Psoas muscle (tissue), 7 donors: ENCODE measurements at regions not wholly inside any gene's neighbourhood (a gene's known extent, or its start where the extent isn't known, plus 50 kb on each side); places are given as distances from the start of the nearest gene placed in this dataset.

Experiments
- ATAC-seq, 4 donors: fragments of 200-7000 bp; cut with Tn5 transposase; one replicate each; pipeline ENCODE4 v1.9.1; 2020; ENCODE audit warnings: moderate library complexity in 3 of 4, mild to moderate bottlenecking in 2 of 4
- DNase-seq, 2 donors: peaks; one replicate each; pipeline ENCODE4 v3.0.0-alpha.2; 2020
- H3K27ac ChIP-seq: fragments of 200-600 bp; one replicate; pipeline ENCODE4 v1.8.0; 2022
- H3K27me3 ChIP-seq, 3 donors: fragments of 200-600 bp in 1 of 3; one replicate each; pipeline versions ENCODE4 v1.6.1 to v1.8.0; 2013 to 2022; ENCODE audit warnings: low read length in 2 of 3, mild to moderate bottlenecking in 2 of 3, moderate library complexity in 1 of 3; ENCODE audit not compliant: insufficient read depth in 3 of 3
- H3K36me3 ChIP-seq, 2 donors: fragments of 200-600 bp in 1 of 2; one replicate each; pipeline versions ENCODE4 v1.6.1 to v1.8.0; 2013 to 2022; ENCODE audit warnings: low read depth in 1 of 2, mild to moderate bottlenecking in 1 of 2, moderate library complexity in 1 of 2; ENCODE audit not compliant: insufficient read depth in 1 of 2
- H3K4me1 ChIP-seq: fragments of 200-600 bp; one replicate; pipeline ENCODE4 v1.8.0; 2022
- H3K4me3 ChIP-seq: fragments of 200-600 bp; one replicate; pipeline ENCODE4 v1.8.0; 2022; ENCODE audit warnings: mild to moderate bottlenecking
- H3K9me3 ChIP-seq: fragments of 200-600 bp; one replicate; pipeline ENCODE4 v1.8.0; 2022
- WGBS, 3 donors: extraction: QIAGEN DNeasy Blood & Tissue Kit; methylation state at CpG; one replicate each; pipeline versions ENCODE4 v1.1.6 to v1.1.7; 2013; 5-methylcytosine and 5-hydroxymethylcytosine counted together
- intact Hi-C, 2 donors: fragments of 100-400 bp; cut with DNase I; formaldehyde crosslinking; loops; one replicate each; pipeline versions ENCODE4 v1.11.0 to v1.14.2; 2022
- TF ChIP-seq, protein P1 (sequence below): fragments of 200-600 bp; IDR thresholded peaks from one replicate; pipeline ENCODE4 v1.8.0; 2022; ENCODE audit warnings: antibody characterized with exemption
- donor health status: healthy with polysubstance abuse.
- donor health status: DM: no; HTN: no; CAD: no; lungs with moderate emphysema.
- donor health status: Bipolar disorder and iron deficiency.
- donor health status: healthy.
- donor health status: DM: yes; HTN: yes; CAD: no.
- donor health status: DM: no; HTN: no; CAD: no.
- donor health status: DM: yes; HTN: yes; CAD: no.

DNA sequence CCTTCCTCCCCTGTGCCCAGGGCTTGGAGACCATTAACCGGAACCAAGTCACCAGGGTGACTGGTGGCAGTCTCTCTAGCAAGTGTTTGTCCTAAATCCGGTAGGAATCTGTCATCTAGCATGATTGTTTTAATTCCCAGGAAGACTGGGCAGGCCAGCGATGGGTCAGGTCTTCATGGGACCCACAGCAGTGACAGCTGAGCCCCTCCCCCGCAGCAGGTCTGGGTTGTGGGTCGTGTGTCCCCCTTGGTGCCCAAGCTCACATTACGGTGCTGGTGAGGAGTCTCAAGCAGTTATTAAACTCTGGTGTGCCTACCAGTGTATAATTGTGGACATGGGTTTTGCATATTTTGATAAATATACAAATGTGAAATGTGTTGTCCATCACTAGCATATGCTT lies 466.5 kb downstream of the MATN1 start:
- WGBS, 3 donors, result 72 to 79% (median 77%) methylated on average over 6 of the region's 6 CpGs
- H3K27me3 ChIP-seq, result peaks cover 0 to 8% (median 0%) of the 10 kb centered on the region in 3 donors

DNA sequence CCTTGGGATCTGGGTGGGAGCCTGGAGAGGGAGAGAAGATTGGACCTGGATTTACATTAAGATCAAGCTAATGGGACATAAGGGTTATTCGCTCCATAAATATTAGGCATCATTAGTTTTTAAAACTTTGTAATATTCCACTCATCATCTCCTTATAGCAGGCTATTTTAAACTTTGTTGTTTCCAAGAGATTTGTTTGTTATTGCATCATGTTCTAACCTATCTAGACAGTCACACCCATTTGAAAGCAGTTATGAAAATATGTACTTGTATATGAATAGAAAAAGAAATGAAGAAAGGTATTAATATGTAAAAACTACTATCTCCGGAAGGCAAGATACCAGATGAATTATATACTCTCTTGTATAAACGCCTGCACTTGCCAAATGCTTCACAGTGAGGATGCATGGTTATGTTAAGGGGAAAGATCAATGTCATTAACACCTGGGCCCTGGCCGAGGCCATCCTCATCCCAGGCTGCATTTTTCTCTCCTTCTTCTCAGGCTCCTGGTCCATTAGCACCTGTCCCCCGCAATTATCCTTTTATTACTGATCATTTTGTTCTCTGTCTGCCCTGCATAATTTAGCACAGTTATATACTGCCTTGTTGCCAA lies 468.2 kb downstream of the MATN1 start:
- DNase-seq (no peak), ATAC-seq (no peak)
- TF ChIP-seq, protein P1, sequence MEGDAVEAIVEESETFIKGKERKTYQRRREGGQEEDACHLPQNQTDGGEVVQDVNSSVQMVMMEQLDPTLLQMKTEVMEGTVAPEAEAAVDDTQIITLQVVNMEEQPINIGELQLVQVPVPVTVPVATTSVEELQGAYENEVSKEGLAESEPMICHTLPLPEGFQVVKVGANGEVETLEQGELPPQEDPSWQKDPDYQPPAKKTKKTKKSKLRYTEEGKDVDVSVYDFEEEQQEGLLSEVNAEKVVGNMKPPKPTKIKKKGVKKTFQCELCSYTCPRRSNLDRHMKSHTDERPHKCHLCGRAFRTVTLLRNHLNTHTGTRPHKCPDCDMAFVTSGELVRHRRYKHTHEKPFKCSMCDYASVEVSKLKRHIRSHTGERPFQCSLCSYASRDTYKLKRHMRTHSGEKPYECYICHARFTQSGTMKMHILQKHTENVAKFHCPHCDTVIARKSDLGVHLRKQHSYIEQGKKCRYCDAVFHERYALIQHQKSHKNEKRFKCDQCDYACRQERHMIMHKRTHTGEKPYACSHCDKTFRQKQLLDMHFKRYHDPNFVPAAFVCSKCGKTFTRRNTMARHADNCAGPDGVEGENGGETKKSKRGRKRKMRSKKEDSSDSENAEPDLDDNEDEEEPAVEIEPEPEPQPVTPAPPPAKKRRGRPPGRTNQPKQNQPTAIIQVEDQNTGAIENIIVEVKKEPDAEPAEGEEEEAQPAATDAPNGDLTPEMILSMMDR, result no peak
- intact Hi-C loops, result no loop called here
- no peak overlapping the region for H3K4me3 ChIP-seq
- no peaks in the 10 kb centered on the region for H3K36me3 ChIP-seq
- H3K27me3 ChIP-seq, result peaks cover 0 to 8% (median 0%) of the 10 kb centered on the region in 3 donors
- H3K4me1 ChIP-seq, result no peaks in the 10 kb centered on the region
- no peaks in the 10 kb centered on the region for H3K9me3 ChIP-seq
- H3K27ac ChIP-seq, result no peak overlapping the region
- WGBS, 3 donors, result 56 to 65% (median 57%) methylated on average over 5 of the region's 5 CpGs

More for the DNA sequence above, 466.5 kb downstream of the MATN1 start:
- ATAC-seq (no peak), DNase-seq (no peak)
- Histone ChIP-seq H3K27ac (no peak overlapping the region), H3K4me3 (no peak overlapping the region), H3K9me3 (no peaks in the 10 kb centered on the region), H3K36me3 (no peaks in the 10 kb centered on the region), H3K4me1 (no peaks in the 10 kb centered on the region)
- intact Hi-C loops, result no loop called here
- TF ChIP-seq, protein P1, result no peak

DNA sequence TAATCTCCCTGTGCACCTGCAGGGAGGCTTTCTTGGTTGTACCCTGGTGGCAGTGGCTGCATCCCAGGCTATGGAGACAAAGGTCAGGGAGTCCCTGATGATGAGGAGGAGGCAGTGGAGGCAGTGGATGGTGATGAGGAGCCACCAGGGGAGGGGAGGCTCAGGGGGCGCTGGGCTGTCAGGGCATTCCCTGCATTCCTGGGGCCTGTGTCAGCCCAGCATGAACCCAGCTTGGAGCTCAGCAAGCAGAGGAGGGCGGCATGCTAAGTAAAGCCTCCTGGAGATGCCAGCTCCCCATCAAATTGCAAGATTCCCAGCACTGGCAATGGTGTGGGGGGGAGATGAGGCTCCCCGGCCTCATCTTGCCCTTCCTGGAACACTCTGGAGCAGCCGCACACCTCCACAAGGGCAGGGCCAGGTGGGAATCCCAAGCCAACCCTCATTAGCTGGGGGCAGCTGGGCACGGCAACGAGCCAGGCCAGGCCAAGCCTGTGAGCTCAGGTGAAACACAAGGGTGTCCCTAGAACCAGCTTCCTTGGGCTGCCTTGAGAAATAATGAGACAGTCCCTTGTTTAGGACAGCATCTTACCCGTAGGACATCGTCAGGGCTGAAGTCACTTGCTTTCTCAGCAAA lies 469.5 kb downstream of the MATN1 start:
- Histone ChIP-seq H3K27ac (no peak overlapping the region), H3K4me3 (no peak overlapping the region), H3K27me3 (peaks cover 0 to 8% (median 0%) of the 10 kb centered on the region in 3 donors), H3K36me3 (no peaks in the 10 kb centered on the region), H3K9me3 (no peaks in the 10 kb centered on the region), H3K4me1 (no peaks in the 10 kb centered on the region)
- ATAC-seq, result no peak
- TF ChIP-seq, protein P1, result no peak
- no peak for DNase-seq
- intact Hi-C loops, result no loop called here
- 73 to 77% (median 76%) methylated on average over 8 of the region's 8 CpGs for WGBS, 3 donors

DNA sequence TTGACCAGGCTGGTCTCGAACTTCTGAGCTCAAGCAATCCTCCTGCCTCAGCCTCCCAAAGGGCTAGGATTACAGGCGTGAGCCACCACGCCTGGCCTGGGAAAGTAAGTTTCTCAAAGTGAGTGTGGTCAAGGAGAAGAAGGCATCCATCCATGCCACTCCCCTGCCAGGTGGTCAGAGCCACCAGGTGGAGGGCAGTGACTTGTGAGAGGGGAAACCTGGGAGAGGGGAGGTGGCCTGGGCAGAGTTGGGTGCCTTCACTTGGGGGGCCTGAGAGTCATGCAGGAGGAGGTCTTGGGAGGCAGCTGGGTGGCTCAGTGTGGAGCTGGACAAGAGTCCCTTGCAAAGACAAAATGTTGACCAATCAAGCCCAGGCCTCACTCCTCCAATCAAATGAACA lies 470.0 kb downstream of the MATN1 start:
- TF ChIP-seq, protein P1, result no peak
- intact Hi-C loops, result no loop called here
- Histone ChIP-seq H3K9me3 (no peaks in the 10 kb centered on the region), H3K36me3 (no peaks in the 10 kb centered on the region), H3K4me3 (no peak overlapping the region), H3K27ac (no peak overlapping the region), H3K27me3 (peaks cover 0 to 8% (median 0%) of the 10 kb centered on the region in 3 donors), H3K4me1 (no peaks in the 10 kb centered on the region)
- WGBS, 3 donors, result 81 to 92% (median 88%) methylated on average over 3 of the region's 3 CpGs
- ATAC-seq, result no peak
- no peak for DNase-seq
